Right ventricle myocardium superior (tissue), 1 donor: ENCODE measurements at regions not wholly inside any gene's neighbourhood (a gene's known extent, or its start where the extent isn't known, plus 50 kb on each side); places are given as distances from the start of the nearest gene placed in this dataset.

Source experiments
- ATAC-seq: fragments of 200-7000 bp; cut with Tn5 transposase; one replicate; pipeline ENCODE4 v1.9.1; 2020; ENCODE audit warnings: mild to moderate bottlenecking; ENCODE audit not compliant: poor library complexity
- DNase-seq: peaks from one replicate; pipeline ENCODE4 v3.0.0-alpha.2; 2020
- intact Hi-C: fragments of 100-400 bp; cut with DNase I; formaldehyde crosslinking; loops from one replicate; pipeline ENCODE4 v1.11.2; 2022
- donor health status: DM: no; HTN: yes; CAD: no; lungs with severe emphysema.

- ATAC-seq (no peak), DNase-seq (no peak)
- intact Hi-C loops = no loop called here
Observed at GRCh38 chr7:124692425-124692824, 73.2 kb downstream of the GPR37 start.

GRCh38 chr7:124690840-124691239 lies 74.8 kb downstream of the GPR37 start:
- intact Hi-C loops = no loop called here
- ATAC-seq (no peak), DNase-seq (no peak)

- intact Hi-C loops = no loop called here
- no peak for DNase-seq
- ATAC-seq = no peak
Observed at GRCh38 chr7:124689931-124690330, 75.7 kb downstream of the GPR37 start.

GRCh38 chr7:124689523-124689922 lies 76.1 kb downstream of the GPR37 start:
- ATAC-seq (no peak), DNase-seq (no peak)
- intact Hi-C loops = no loop called here

- DNase-seq (no peak), ATAC-seq (no peak)
- intact Hi-C loops = no loop called here
Observed at GRCh38 chr7:124688991-124689390, 76.6 kb downstream of the GPR37 start.

GRCh38 chr7:124686543-124687171 lies 78.9 kb downstream of the GPR37 start:
- intact Hi-C loops = no loop called here
- ATAC-seq = no peak
- no peak for DNase-seq

- intact Hi-C loops = no loop called here
- DNase-seq = no peak
- ATAC-seq = no peak
Observed at GRCh38 chr7:124681946-124682345, 83.6 kb downstream of the GPR37 start.

- ATAC-seq (no peak), DNase-seq (peak; percentile 21)
- intact Hi-C loops = no loop called here
Observed at GRCh38 chr7:124680304-124680703, 85.3 kb downstream of the GPR37 start.

- intact Hi-C loops = no loop called here
- ATAC-seq (no peak), DNase-seq (no peak)
Observed at GRCh38 chr7:124679586-124680225, 85.9 kb downstream of the GPR37 start.

GRCh38 chr7:124679146-124679545 lies 86.4 kb downstream of the GPR37 start:
- no peak for ATAC-seq
- DNase-seq = no peak
- intact Hi-C loops = no loop called here

GRCh38 chr7:124674451-124674850 lies 91.1 kb downstream of the GPR37 start:
- no peak for ATAC-seq
- intact Hi-C loops = no loop called here
- no peak for DNase-seq

- DNase-seq = no peak
- intact Hi-C loops = no loop called here
- ATAC-seq = no peak
Observed at GRCh38 chr7:124672011-124672410, 93.6 kb downstream of the GPR37 start.

GRCh38 chr7:124667312-124668153 lies 98.1 kb downstream of the GPR37 start:
- DNase-seq (no peak), ATAC-seq (no peak)
- intact Hi-C loops = no loop called here

- ATAC-seq = no peak
- intact Hi-C loops = no loop called here
- no peak for DNase-seq
Observed at GRCh38 chr7:124662937-124663336, 102.7 kb downstream of the GPR37 start.

- intact Hi-C loops = no loop called here
- no peak for DNase-seq
- no peak for ATAC-seq
Observed at GRCh38 chr7:124662372-124662771, 103.2 kb downstream of the GPR37 start.

- ATAC-seq = no peak
- DNase-seq = no peak
- intact Hi-C loops = no loop called here
Observed at GRCh38 chr7:124655990-124656389, 109.6 kb downstream of the GPR37 start.

- ATAC-seq = no peak
- no peak for DNase-seq
- intact Hi-C loops = no loop called here
Observed at GRCh38 chr7:124652237-124652636, 113.4 kb downstream of the GPR37 start.

GRCh38 chr7:124651136-124651535 lies 114.5 kb downstream of the GPR37 start:
- intact Hi-C loops = no loop called here
- ATAC-seq (no peak), DNase-seq (no peak)

- intact Hi-C loops = no loop called here
- ATAC-seq = no peak
- DNase-seq = no peak
Observed at GRCh38 chr7:124649397-124650014, 116.1 kb downstream of the GPR37 start.
